ENCODE measurements at regions not wholly inside any gene's neighbourhood (a gene's known extent, or its start where the extent isn't known, plus 50 kb on each side); places are given as distances from the start of the nearest gene placed in this dataset.

DNA sequence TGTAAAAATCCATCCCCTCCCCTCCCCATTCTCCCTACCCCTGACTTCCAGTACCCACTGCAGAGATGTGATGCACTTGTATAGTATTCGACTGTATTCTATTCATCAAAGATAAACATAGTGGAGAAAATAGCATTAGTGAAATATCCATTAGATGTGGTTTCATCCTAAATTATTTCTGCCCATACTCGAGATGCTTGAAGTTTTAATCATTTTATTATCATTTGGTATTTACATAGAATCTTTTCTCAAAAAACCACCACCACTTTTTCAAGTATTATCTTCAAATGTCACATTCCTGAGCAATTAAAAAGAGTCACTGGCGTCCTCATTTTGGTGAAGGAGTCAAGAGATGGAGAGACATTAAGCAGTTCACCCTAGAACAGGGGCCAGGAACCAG, 181.9 kb downstream of the HAO1 start:
- WGBS, 2 experiments (ENCODE audit: extremely low coverage in 2 of 2, insufficient read length in 1 of 2) = 20% methylated on average over 1 of the region's 3 CpGs; no CpG with 5 or more reads in 1 of the 2 experiments
- in situ Hi-C loops (cut with MboI; ENCODE audit: low sequenced_read_pairs) = no loop called here
- POLR2A ChIA-PET (ENCODE audit: unreplicated experiment) = no interaction called here

More for the DNA sequence above, 181.9 kb downstream of the HAO1 start:
- no TSS peak for BruUV-seq (replicated peaks)
- Histone ChIP-seq H2AFZ (replicated peaks; ENCODE audit: low read length, poor library complexity) (no peak overlapping the region), H3K14ac (replicated peaks; ENCODE audit: low read depth, low read length) (no peak overlapping the region), H4K20me1 (ENCODE audit: insufficient read depth, low read length) (no peaks in the 10 kb centered on the region), H2AK5ac (ENCODE audit: low read depth, low read length) (no peak overlapping the region), H3K4me3 (ENCODE audit: insufficient read depth, low read depth, low read length) (no peak overlapping the region), H2AK9ac (replicated peaks; ENCODE audit: low read depth, low read length, poor library complexity) (no peak overlapping the region), H3K36me3 (ENCODE audit: control insufficient read depth, insufficient read depth, low read length) (no peaks in the 10 kb centered on the region), H3K56ac (ENCODE audit: extremely low read depth, insufficient read depth, low read length) (no peak overlapping the region), H4K91ac (ENCODE audit: insufficient read depth, low read depth, low read length) (no peak overlapping the region), H3K27ac (ENCODE audit: insufficient read depth, low read length) (no peak overlapping the region), H3K18ac (ENCODE audit: low read depth, low read length) (no peak overlapping the region), H3K9ac (ENCODE audit: low read depth, low read length) (no peak overlapping the region), H3K9me1 (ENCODE audit: insufficient read depth, low read length) (no peaks in the 10 kb centered on the region), H3K79me1 (ENCODE audit: low read depth in 1 of 2, low read length in 2 of 2) (no peaks in the 10 kb centered on the region), H2BK20ac (ENCODE audit: low read depth, low read length) (no peak overlapping the region), H3K9me3 (ENCODE audit: control insufficient read depth, insufficient read depth, low read length) (no peaks in the 10 kb centered on the region), H3K4ac (ENCODE audit: low read depth, low read length) (no peak overlapping the region), H2BK120ac (ENCODE audit: low read depth, low read length) (no peak overlapping the region), H4K5ac (ENCODE audit: low read depth, low read length) (no peak overlapping the region), H3K27me3 (ENCODE audit: control insufficient read depth, insufficient read depth, low read length) (no peaks in the 10 kb centered on the region; the same call in 1 of the 2 replicates), H3K23ac (ENCODE audit: low read depth, low read length) (no peak overlapping the region), H3K4me2 (ENCODE audit: low read depth, low read length) (no peak overlapping the region), H4K8ac (ENCODE audit: low read depth in 2 of 2, low read length in 2 of 2) (no peak overlapping the region), H2BK15ac (ENCODE audit: low read depth, low read length) (no peak overlapping the region), H2BK5ac (ENCODE audit: low read depth, low read length, poor library complexity, severe bottlenecking) (no peak overlapping the region), H3K4me1 (ENCODE audit: control insufficient read depth, insufficient read depth, low read length) (peaks cover 2% of the 10 kb centered on the region; the same call in 1 of the 2 replicates)
- no peak for TF ChIP-seq CEBPB (IDR thresholded peaks at IDR 0.05; ENCODE audit: low read depth, low read length)
- TF ChIP-seq CHD1 (IDR thresholded peaks at IDR 0.05; ENCODE audit: low read depth, low read length) = no peak
- TF ChIP-seq MAFK (IDR thresholded peaks at IDR 0.05; ENCODE audit: low read depth, low read length) = no peak
- TF ChIP-seq NFE2L2 (IDR thresholded peaks at IDR 0.05; ENCODE audit: low read depth, low read length) = no peak
- ATAC-seq (ENCODE audit: low read depth) (no peak; the same call in 1 of the 2 replicates), DNase-seq (no peak)
- dilution Hi-C loops (cut with HindIII; ENCODE audit: low sequenced_read_pairs, unreplicated experiment) = no loop called here
- intact Hi-C loops (cut with micrococcal nuclease) = no loop called here
- CTCF ChIA-PET = no interaction called here
